T-helper 17 cell (primary cell): ENCODE measurements at regions not wholly inside any gene's neighbourhood (a gene's known extent, or its start where the extent isn't known, plus 50 kb on each side); places are given as distances from the start of the nearest gene placed in this dataset.

ENCODE experiments used
- ATAC-seq: fragments of 150-1000 bp; cut with Tn5 transposase; 2 replicates; pipeline ENCODE4 v1.10.0; 2021; ENCODE audit warnings: mild to moderate bottlenecking, moderate library complexity
- DNase-seq, 3 donors: peaks; one replicate each; pipeline versions ENCODE4 v3.0.0 to v3.0.0-alpha.2; 2020 to 2021
- H3K9me3 ChIP-seq: one replicate; pipeline ENCODE4 v1.7.0; 2013; ENCODE audit warnings: low read length, mild to moderate bottlenecking; ENCODE audit not compliant: control insufficient read depth, poor library complexity, severe bottlenecking
- H3K27ac Mint-ChIP-seq: one replicate; pipeline ENCODE4 v1.8.0; 2022; ENCODE audit warnings: mild to moderate bottlenecking, moderate library complexity, mixed read lengths
- H3K27me3 Mint-ChIP-seq: one replicate; pipeline ENCODE4 v1.8.0; 2022; ENCODE audit warnings: mixed read lengths
- H3K36me3 Mint-ChIP-seq: one replicate; pipeline ENCODE4 v1.8.0; 2022; ENCODE audit warnings: low read depth, mixed read lengths
- H3K4me1 Mint-ChIP-seq: one replicate; pipeline ENCODE4 v1.8.0; 2022; ENCODE audit warnings: mild to moderate bottlenecking, mixed read lengths
- H3K4me3 Mint-ChIP-seq: one replicate; pipeline ENCODE4 v1.8.0; 2022; ENCODE audit warnings: mild to moderate bottlenecking, moderate library complexity, mixed read lengths

- H3K9me3 ChIP-seq, result no peaks in the 10 kb centered on the region
- ATAC-seq (no peak), DNase-seq (no peak)
- H3K36me3 Mint-ChIP-seq, result no peaks in the 10 kb centered on the region
- no peak overlapping the region for H3K4me3 Mint-ChIP-seq
- H3K27ac Mint-ChIP-seq, result no peak overlapping the region
- H3K4me1 Mint-ChIP-seq, result no peaks in the 10 kb centered on the region
- H3K27me3 Mint-ChIP-seq, result no peaks in the 10 kb centered on the region
Measured at GRCh38 chr3:102181175-102181920, 253.5 kb upstream of the ZPLD1 start.

GRCh38 chr3:102182162-102182561 is 252.7 kb upstream of the ZPLD1 start:
- DNase-seq (no peak), ATAC-seq (no peak)
- Mint-ChIP-seq H3K36me3 (no peaks in the 10 kb centered on the region), H3K4me1 (no peaks in the 10 kb centered on the region), H3K27ac (no peak overlapping the region), H3K27me3 (no peaks in the 10 kb centered on the region), H3K4me3 (no peak overlapping the region)
- no peaks in the 10 kb centered on the region for H3K9me3 ChIP-seq

GRCh38 chr3:102183186-102183585 is 251.6 kb upstream of the ZPLD1 start:
- DNase-seq, result no peak
- no peaks in the 10 kb centered on the region for H3K36me3 Mint-ChIP-seq
- H3K4me3 Mint-ChIP-seq, result no peak overlapping the region
- H3K4me1 Mint-ChIP-seq, result no peaks in the 10 kb centered on the region
- no peak for ATAC-seq
- no peaks in the 10 kb centered on the region for H3K27me3 Mint-ChIP-seq
- H3K9me3 ChIP-seq, result no peaks in the 10 kb centered on the region
- no peak overlapping the region for H3K27ac Mint-ChIP-seq

- H3K9me3 ChIP-seq, result no peaks in the 10 kb centered on the region
- no peaks in the 10 kb centered on the region for H3K36me3 Mint-ChIP-seq
- no peak overlapping the region for H3K27ac Mint-ChIP-seq
- DNase-seq (no peak), ATAC-seq (no peak)
- no peaks in the 10 kb centered on the region for H3K27me3 Mint-ChIP-seq
- no peaks in the 10 kb centered on the region for H3K4me1 Mint-ChIP-seq
- H3K4me3 Mint-ChIP-seq, result no peak overlapping the region
Measured at GRCh38 chr3:102183623-102184022, 251.2 kb upstream of the ZPLD1 start.

- no peaks in the 10 kb centered on the region for H3K9me3 ChIP-seq
- ATAC-seq (no peak), DNase-seq (no peak)
- no peaks in the 10 kb centered on the region for H3K27me3 Mint-ChIP-seq
- no peak overlapping the region for H3K4me3 Mint-ChIP-seq
- H3K4me1 Mint-ChIP-seq, result no peaks in the 10 kb centered on the region
- H3K27ac Mint-ChIP-seq, result no peak overlapping the region
- no peaks in the 10 kb centered on the region for H3K36me3 Mint-ChIP-seq
Measured at GRCh38 chr3:102189541-102189940, 245.3 kb upstream of the ZPLD1 start.

GRCh38 chr3:102189956-102190723 is 244.7 kb upstream of the ZPLD1 start:
- H3K9me3 ChIP-seq, result no peaks in the 10 kb centered on the region
- H3K36me3 Mint-ChIP-seq, result no peaks in the 10 kb centered on the region
- no peaks in the 10 kb centered on the region for H3K27me3 Mint-ChIP-seq
- no peak overlapping the region for H3K4me3 Mint-ChIP-seq
- no peak for ATAC-seq
- DNase-seq, result no peak
- H3K27ac Mint-ChIP-seq, result no peak overlapping the region
- H3K4me1 Mint-ChIP-seq, result peaks cover 1% of the 10 kb centered on the region

- H3K36me3 Mint-ChIP-seq, result no peaks in the 10 kb centered on the region
- no peak overlapping the region for H3K27ac Mint-ChIP-seq
- ATAC-seq (no peak), DNase-seq (no peak)
- no peaks in the 10 kb centered on the region for H3K9me3 ChIP-seq
- H3K4me3 Mint-ChIP-seq, result no peak overlapping the region
- H3K4me1 Mint-ChIP-seq, result peaks cover 3% of the 10 kb centered on the region
- no peaks in the 10 kb centered on the region for H3K27me3 Mint-ChIP-seq
Measured at GRCh38 chr3:102192575-102192974, 242.2 kb upstream of the ZPLD1 start.

- H3K27me3 Mint-ChIP-seq, result no peaks in the 10 kb centered on the region
- no peak overlapping the region for H3K27ac Mint-ChIP-seq
- H3K4me3 Mint-ChIP-seq, result no peak overlapping the region
- peaks cover 3% of the 10 kb centered on the region for H3K4me1 Mint-ChIP-seq
- no peak for DNase-seq
- no peaks in the 10 kb centered on the region for H3K36me3 Mint-ChIP-seq
- no peaks in the 10 kb centered on the region for H3K9me3 ChIP-seq
- ATAC-seq, result no peak
Measured at GRCh38 chr3:102193255-102193654, 241.6 kb upstream of the ZPLD1 start.

- no peak overlapping the region for H3K27ac Mint-ChIP-seq
- H3K4me1 Mint-ChIP-seq, result peaks cover 3% of the 10 kb centered on the region
Measured at GRCh38 chr3:102194001-102194400, 240.8 kb upstream of the ZPLD1 start.

GRCh38 chr3:102194760-102195159 is 240.1 kb upstream of the ZPLD1 start:
- H3K4me1 Mint-ChIP-seq, result peaks cover 3% of the 10 kb centered on the region
- DNase-seq (no peak), ATAC-seq (no peak)
- no peaks in the 10 kb centered on the region for H3K27me3 Mint-ChIP-seq
- H3K4me3 Mint-ChIP-seq, result no peak overlapping the region
- no peak overlapping the region for H3K27ac Mint-ChIP-seq
- H3K9me3 ChIP-seq, result no peaks in the 10 kb centered on the region
- H3K36me3 Mint-ChIP-seq, result no peaks in the 10 kb centered on the region

More at GRCh38 chr3:102194001-102194400, 240.8 kb upstream of the ZPLD1 start:
- DNase-seq (no peak), ATAC-seq (no peak)
- Mint-ChIP-seq H3K36me3 (no peaks in the 10 kb centered on the region), H3K27me3 (no peaks in the 10 kb centered on the region), H3K4me3 (no peak overlapping the region)
- H3K9me3 ChIP-seq, result no peaks in the 10 kb centered on the region

GRCh38 chr3:102195198-102195948 is 239.4 kb upstream of the ZPLD1 start:
- ATAC-seq, result no peak

GRCh38 chr3:102200126-102200525 is 234.7 kb upstream of the ZPLD1 start:
- H3K36me3 Mint-ChIP-seq, result peaks cover 3% of the 10 kb centered on the region
- H3K27me3 Mint-ChIP-seq, result no peaks in the 10 kb centered on the region
- no peaks in the 10 kb centered on the region for H3K9me3 ChIP-seq
- no peak for DNase-seq
- peaks cover 2% of the 10 kb centered on the region for H3K4me1 Mint-ChIP-seq
- ATAC-seq, result no peak
- no peak overlapping the region for H3K4me3 Mint-ChIP-seq
- H3K27ac Mint-ChIP-seq, result no peak overlapping the region

More at GRCh38 chr3:102195198-102195948, 239.4 kb upstream of the ZPLD1 start:
- Mint-ChIP-seq H3K4me1 (peaks cover 3% of the 10 kb centered on the region), H3K4me3 (no peak overlapping the region), H3K27ac (no peak overlapping the region), H3K27me3 (no peaks in the 10 kb centered on the region), H3K36me3 (no peaks in the 10 kb centered on the region)
- DNase-seq, result no peak
- H3K9me3 ChIP-seq, result no peaks in the 10 kb centered on the region

- Mint-ChIP-seq H3K27ac (no peak overlapping the region), H3K4me1 (no peaks in the 10 kb centered on the region), H3K27me3 (no peaks in the 10 kb centered on the region), H3K36me3 (peaks cover 3% of the 10 kb centered on the region), H3K4me3 (no peak overlapping the region)
- H3K9me3 ChIP-seq, result no peaks in the 10 kb centered on the region
- no peak for ATAC-seq
- no peak for DNase-seq
Measured at GRCh38 chr3:102200560-102200959, 234.3 kb upstream of the ZPLD1 start.
